Adrenal gland (tissue), 9 donors: ENCODE measurements at regions not wholly inside any gene's neighbourhood (a gene's known extent, or its start where the extent isn't known, plus 50 kb on each side); places are given as distances from the start of the nearest gene placed in this dataset.

Experiments used
- DNase-seq, 7 donors: peaks; one replicate each; pipeline ENCODE4 v3.0.0-alpha.2; 2019 to 2020
- H3K27ac ChIP-seq, 5 donors: fragments of 200-600 bp; sonication (generic) in 4 of 5; 1 replicate in 3 of 5; 2 replicates in 2 of 5; pipeline versions ENCODE4 v1.5.1 to v1.8.0; 2016 to 2020; ENCODE audit warnings: mild to moderate bottlenecking in 1 of 5
- H3K27me3 ChIP-seq: fragments of 200-600 bp; 2 replicates; pipeline ENCODE4 v1.8.0; 2021
- H3K36me3 ChIP-seq, 2 donors: fragments of 200-600 bp; replicated peaks in 1 of 2; 1 replicate in 1 of 2; 2 replicates in 1 of 2; pipeline versions ENCODE4 v1.5.1 to v1.8.0; 2018 to 2022
- H3K4me1 ChIP-seq, 2 donors: fragments of 200-600 bp; replicated peaks in 1 of 2; 1 replicate in 1 of 2; 2 replicates in 1 of 2; pipeline versions ENCODE4 v1.5.1 to v1.8.0; 2018 to 2021
- H3K4me3 ChIP-seq, 4 donors: fragments of 200-600 bp; sonication (generic) in 3 of 4; one replicate each; pipeline ENCODE4 v1.5.1; 2016 to 2018
- H3K9me3 ChIP-seq, 3 donors: fragments of 200-600 bp; sonication (generic) in 1 of 3; replicated peaks in 1 of 3; 1 replicate in 2 of 3; 2 replicates in 1 of 3; pipeline versions ENCODE4 v1.5.1 to v1.8.0; 2016 to 2021
- POLR2A ChIP-seq, 2 donors: fragments of 450-650 bp; IDR thresholded peaks; one replicate each; pipeline ENCODE4 v1.6.1; 2017; ENCODE audit warnings: antibody characterized with exemption in 2 of 2, mild to moderate bottlenecking in 2 of 2, moderate library complexity in 1 of 2
- WGBS, 4 donors: extraction: QIAGEN DNeasy Blood & Tissue Kit in 2 of 4; methylation state at CpG; one replicate each; pipeline versions ENCODE4 v1.1.5 to v1.1.7; 2013 to 2017; 5-methylcytosine and 5-hydroxymethylcytosine counted together
- intact Hi-C, 2 donors: fragments of 100-400 bp; cut with DNase I; formaldehyde crosslinking; loops; one replicate each; pipeline versions ENCODE4 v1.14.1 to v1.15.0; 2022 to 2023
- TF ChIP-seq, protein P1 (sequence below), 6 experiments: fragments of 450-650 bp in 4 of 6; fragments of 200-600 bp in 2 of 6; sonication (generic) in 1 of 6; IDR thresholded peaks; 1 replicate in 5 of 6; 2 replicates in 1 of 6; pipeline versions ENCODE4 v1.5.1 to v1.8.0; 2016 to 2021; ENCODE audit warnings: antibody characterized with exemption in 6 of 6, mild to moderate bottlenecking in 2 of 6, moderate library complexity in 1 of 6
- donor health status: healthy with polysubstance abuse.
- donor health status: Bipolar disorder and iron deficiency.
- donor health status: DM: yes; HTN: yes; CAD: no.
- donor health status: DM: no; HTN: no; CAD: no.
- donor health status: DM: no; HTN: no; CAD: no.

GRCh38 chr2:239825705-239825979, 199.5 kb downstream of the NDUFA10 start:
- peak in 2 of 7 donors; percentile 9 to 21 for DNase-seq
- Histone ChIP-seq H3K27me3 (no peaks in the 10 kb centered on the region), H3K27ac (no peak overlapping the region), H3K4me3 (no peak overlapping the region), H3K4me1 (no peaks in the 10 kb centered on the region), H3K36me3 (no peaks in the 10 kb centered on the region), H3K9me3 (no peaks in the 10 kb centered on the region)
- intact Hi-C loops: loop anchor here in 1 of 2 donors (10.0 kb wide), 1 partner anchor 169 kb away; no protein-coding TSS in a partner anchor
- no peak for TF ChIP-seq POLR2A (IDR thresholded peaks at IDR 0.05)
- TF ChIP-seq, protein P1, sequence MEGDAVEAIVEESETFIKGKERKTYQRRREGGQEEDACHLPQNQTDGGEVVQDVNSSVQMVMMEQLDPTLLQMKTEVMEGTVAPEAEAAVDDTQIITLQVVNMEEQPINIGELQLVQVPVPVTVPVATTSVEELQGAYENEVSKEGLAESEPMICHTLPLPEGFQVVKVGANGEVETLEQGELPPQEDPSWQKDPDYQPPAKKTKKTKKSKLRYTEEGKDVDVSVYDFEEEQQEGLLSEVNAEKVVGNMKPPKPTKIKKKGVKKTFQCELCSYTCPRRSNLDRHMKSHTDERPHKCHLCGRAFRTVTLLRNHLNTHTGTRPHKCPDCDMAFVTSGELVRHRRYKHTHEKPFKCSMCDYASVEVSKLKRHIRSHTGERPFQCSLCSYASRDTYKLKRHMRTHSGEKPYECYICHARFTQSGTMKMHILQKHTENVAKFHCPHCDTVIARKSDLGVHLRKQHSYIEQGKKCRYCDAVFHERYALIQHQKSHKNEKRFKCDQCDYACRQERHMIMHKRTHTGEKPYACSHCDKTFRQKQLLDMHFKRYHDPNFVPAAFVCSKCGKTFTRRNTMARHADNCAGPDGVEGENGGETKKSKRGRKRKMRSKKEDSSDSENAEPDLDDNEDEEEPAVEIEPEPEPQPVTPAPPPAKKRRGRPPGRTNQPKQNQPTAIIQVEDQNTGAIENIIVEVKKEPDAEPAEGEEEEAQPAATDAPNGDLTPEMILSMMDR (IDR thresholded peaks at IDR 0.05): no peak
- 81 to 89% (median 86%) methylated on average over 5 of the region's 5 CpGs for WGBS, 4 donors

GRCh38 chr2:239824866-239825704, 200.1 kb downstream of the NDUFA10 start:
- intact Hi-C loops: loop anchor here in 1 of 2 donors (10.0 kb wide), 1 partner anchor 170 kb away; no protein-coding TSS in a partner anchor
- Histone ChIP-seq H3K4me3 (no peak overlapping the region), H3K27ac (no peak overlapping the region), H3K27me3 (no peaks in the 10 kb centered on the region), H3K9me3 (no peaks in the 10 kb centered on the region), H3K36me3 (no peaks in the 10 kb centered on the region), H3K4me1 (no peaks in the 10 kb centered on the region)
- 87 to 92% (median 89%) methylated on average over 17 of the region's 17 CpGs for WGBS, 4 donors
- DNase-seq: peak in 2 of 7 donors; percentile 14 to 21
- TF ChIP-seq, protein P1 (IDR thresholded peaks at IDR 0.05): no peak
- no peak for TF ChIP-seq POLR2A (IDR thresholded peaks at IDR 0.05)

DNA sequence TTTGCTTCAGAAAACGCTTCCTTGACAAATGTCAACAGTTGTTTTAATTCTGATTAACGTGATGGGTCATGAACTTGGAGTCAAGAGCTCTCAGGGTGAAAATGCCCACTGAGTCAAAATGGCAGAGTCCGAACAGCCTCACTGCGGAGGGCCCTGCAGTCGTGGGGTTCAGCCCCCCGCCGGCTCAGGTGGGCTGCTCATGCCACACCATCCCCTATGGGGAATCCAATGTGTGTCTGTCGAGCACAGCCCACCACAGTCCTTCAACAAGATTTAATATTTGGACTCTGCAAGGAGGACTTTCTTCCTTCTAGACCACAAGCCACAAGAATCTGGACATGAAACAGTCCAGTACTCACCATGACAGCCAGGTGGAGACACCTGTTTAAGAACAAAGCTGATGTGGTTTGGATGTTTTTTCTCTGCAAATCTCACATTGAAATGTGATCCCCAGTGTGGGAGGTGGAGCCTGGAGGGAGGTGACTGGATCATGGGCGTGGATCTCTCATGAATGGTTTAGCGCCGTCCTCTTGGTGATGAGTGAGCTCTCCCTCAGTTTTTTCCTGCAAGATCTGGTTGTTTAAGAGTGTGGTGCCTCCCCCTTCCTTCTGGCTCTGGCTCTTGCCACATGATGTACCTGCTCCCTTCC, 201.0 kb downstream of the NDUFA10 start:
- TF ChIP-seq, protein P1 (IDR thresholded peaks at IDR 0.05): peak in 3 of 6 experiments; percentile 23 to 32 (median 28)
- TF ChIP-seq POLR2A (IDR thresholded peaks at IDR 0.05): no peak
- Histone ChIP-seq H3K4me1 (no peaks in the 10 kb centered on the region), H3K9me3 (no peaks in the 10 kb centered on the region), H3K27ac (no peak overlapping the region), H3K4me3 (no peak overlapping the region), H3K36me3 (no peaks in the 10 kb centered on the region), H3K27me3 (no peaks in the 10 kb centered on the region)
- DNase-seq: peak in 4 of 7 donors; percentile 11 to 57 (median 26)
- intact Hi-C loops: loop anchor here in 1 of 2 donors (10.0 kb wide), 1 partner anchor 171 kb away; no protein-coding TSS in a partner anchor
- WGBS, 4 donors: 54 to 71% (median 69%) methylated on average over 11 of the region's 11 CpGs

DNA sequence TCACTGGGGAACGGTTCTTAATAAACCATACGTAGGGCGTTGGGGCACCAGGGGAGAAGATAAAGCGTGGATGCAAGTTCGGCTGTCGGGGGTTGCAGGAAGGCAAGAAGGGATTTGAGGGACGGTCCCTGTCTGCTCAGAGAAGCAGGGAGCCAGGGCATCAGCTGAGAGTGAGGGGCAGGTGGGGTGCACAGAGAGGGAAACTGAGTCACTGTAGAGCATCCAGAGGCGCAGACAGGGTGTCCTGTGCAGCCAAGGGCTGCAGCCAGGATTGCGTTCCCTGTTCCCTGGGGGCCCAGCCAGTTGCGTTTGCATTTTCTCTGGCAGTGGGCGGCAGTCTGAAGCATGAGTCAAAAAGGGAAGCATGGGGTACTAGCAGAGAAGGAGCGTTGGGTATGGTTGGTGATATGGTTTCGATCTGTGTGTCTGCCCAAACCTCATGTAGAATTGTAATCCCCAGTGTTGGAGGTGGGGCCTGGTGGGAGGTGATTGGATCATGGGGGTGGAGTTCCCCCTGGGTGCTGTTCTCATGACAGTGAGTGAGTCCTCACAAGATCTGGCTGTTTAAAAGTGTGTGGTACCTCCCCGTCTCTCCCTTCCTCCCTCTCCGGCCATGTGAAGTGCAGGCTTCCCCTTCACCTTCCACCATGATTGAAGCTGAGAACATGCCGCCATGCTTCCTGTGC, 202.9 kb downstream of the NDUFA10 start:
- intact Hi-C loops: loop anchor here in 1 of 2 donors (10.0 kb wide), 1 partner anchor 173 kb away; no protein-coding TSS in a partner anchor
- no peak overlapping the region for H3K4me3 ChIP-seq
- no peaks in the 10 kb centered on the region for H3K9me3 ChIP-seq
- no peaks in the 10 kb centered on the region for H3K36me3 ChIP-seq
- peak in 3 of 7 donors; percentile 8 to 25 (median 15) for DNase-seq
- TF ChIP-seq, protein P1 (IDR thresholded peaks at IDR 0.05): no peak
- TF ChIP-seq POLR2A (IDR thresholded peaks at IDR 0.05): no peak
- H3K27me3 ChIP-seq: no peaks in the 10 kb centered on the region
- H3K4me1 ChIP-seq: no peaks in the 10 kb centered on the region
- no peak overlapping the region for H3K27ac ChIP-seq
- WGBS, 4 donors: 86 to 94% (median 92%) methylated on average over 16 of the region's 16 CpGs
